H1 (cell line): ENCODE measurements at regions not wholly inside any gene's neighbourhood (a gene's known extent, or its start where the extent isn't known, plus 50 kb on each side); places are given as distances from the start of the nearest gene placed in this dataset.

Source experiments
- BRCA1 ChIP-seq: IDR thresholded peaks from 2 replicates; pipeline ENCODE4 v1.6.1; 2012; ENCODE audit warnings: low read depth, low read length, improper control_type of control experiment
- CHD7 ChIP-seq: fragments of 300-600 bp; sonication (generic); IDR thresholded peaks from 2 replicates; pipeline ENCODE4 v1.7.1; 2012; ENCODE audit warnings: low read length, moderate library complexity, mild to moderate bottlenecking, inconsistent platforms; ENCODE audit not compliant: insufficient replicate concordance
- KDM1A ChIP-seq: fragments of 200-600, 300-600 bp; sonication (generic); IDR thresholded peaks from 2 replicates; pipeline ENCODE4 v1.7.1; 2016; ENCODE audit warnings: mild to moderate bottlenecking, low read length, borderline replicate concordance
- MAFK ChIP-seq: IDR thresholded peaks from 2 replicates; pipeline ENCODE4 v1.6.1; 2012; ENCODE audit warnings: low read depth, mild to moderate bottlenecking, improper control_type of control experiment, low read length
- POU5F1 ChIP-seq: IDR thresholded peaks from 2 replicates; pipeline ENCODE4 v1.6.1; 2011; ENCODE audit warnings: low read depth, mild to moderate bottlenecking, low read length, moderate library complexity

- TF ChIP-seq CHD7 (no peak), KDM1A (no peak), BRCA1 (no peak), MAFK (no peak), POU5F1 (no peak)
These were observed 1926.9 kb upstream of the RAG2 start (continued) for GRCh38 chr11:38524945-38525344.
